ENCODE measurements at regions not wholly inside any gene's neighbourhood (a gene's known extent, or its start where the extent isn't known, plus 50 kb on each side); places are given as distances from the start of the nearest gene placed in this dataset.
A peak's percentile ranks its signal among the peaks of the same experiment; 100 is the strongest.
"Not testable (repeated sequence)": the region's sequence is repeated elsewhere in the genome, so short reads cannot be mapped to it uniquely, and the experiment has no call there.

DNA sequence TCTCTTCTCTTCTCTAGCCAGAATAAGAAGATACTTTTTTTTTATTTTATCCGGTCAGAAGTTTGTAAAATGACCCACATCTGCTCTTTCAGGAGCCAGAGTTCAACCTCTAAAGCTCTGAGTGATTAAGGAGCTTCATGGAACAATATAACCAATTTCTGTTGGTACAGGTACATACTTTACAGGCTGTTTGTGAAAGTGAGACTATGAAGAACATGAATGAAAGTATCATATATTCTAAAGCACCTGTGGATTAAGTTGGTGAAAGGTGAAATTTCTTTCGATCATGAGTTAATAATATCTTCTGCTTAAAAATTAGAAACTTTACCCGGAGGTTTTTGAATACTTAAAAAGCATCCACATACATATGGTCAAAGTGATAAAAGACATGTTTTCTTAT is 65.2 kb downstream of the DMRT2 start:
- DNase-seq, result no peak

- no peak for DNase-seq
Measured at GRCh38 chr9:1117439-1117838, 67.3 kb downstream of the DMRT2 start.

DNA sequence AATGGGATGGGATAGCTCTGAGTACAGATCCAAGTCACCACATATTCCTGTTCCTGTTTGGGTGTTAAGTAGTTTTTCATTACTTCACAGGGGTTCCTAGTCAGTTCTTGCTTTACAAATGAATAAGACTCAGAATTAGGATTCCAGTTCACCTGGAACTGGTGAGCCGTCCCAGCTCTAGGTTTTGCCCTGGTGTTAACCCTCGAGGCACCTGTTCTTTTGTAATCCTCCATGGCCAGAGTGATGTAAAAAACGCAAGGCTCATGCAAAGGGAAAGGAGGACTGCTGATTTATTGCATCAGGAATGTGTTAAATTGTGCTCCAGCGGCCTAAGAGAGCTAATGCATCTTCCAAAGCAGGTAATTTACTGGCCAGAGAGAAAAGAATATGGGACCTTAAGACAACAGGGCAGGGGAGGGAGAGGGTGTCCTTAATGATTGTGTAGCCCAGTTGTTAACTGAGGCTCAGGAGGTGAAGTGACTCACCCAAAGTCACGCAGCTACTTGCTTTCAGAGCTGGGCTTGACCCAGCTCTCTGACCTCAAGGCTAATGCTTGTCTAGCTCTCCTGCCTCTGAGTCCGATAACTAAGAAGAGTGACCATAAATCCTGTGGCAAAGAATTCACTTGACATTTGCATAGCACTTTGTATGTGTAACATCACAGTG is 70.5 kb downstream of the DMRT2 start:
- DNase-seq, result no peak

DNA sequence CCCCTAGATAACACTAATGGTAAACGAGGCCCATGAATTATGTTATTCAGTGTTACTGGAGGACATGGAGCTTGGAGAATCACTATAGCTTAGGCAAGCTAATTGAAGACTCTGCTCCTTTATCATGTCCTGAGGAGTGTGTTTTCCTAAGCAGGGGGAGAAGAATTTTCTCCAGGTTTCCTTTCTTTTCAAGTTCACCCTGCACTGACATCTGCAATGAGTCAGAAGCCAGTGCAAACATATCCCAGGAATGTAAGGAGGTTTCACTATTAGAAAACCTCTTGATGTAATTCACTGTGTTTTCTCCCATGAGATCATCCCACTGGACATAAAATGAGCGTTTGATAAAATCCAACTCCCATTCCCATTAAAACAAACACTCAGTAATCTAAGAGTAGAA is 75.6 kb downstream of the DMRT2 start:
- DNase-seq, result no peak

DNA sequence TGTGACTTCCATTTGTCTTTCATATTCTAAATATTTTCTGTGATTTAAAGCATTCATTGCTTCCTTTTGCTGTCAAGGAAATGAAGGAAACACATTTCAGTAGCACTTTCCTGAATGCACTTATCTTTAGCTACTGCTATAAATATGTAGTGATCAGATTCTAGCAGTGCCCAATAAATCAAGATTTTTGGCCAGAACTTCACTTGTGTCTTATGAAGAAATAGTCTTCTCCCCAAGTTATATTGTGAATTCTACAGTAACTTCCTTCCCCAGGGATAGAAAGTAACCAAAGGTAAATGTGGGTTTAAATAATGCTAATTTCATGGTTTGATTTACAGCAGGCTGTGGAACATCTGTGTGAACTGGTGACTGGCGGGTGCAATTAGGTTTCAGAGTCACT is 77.9 kb downstream of the DMRT2 start:
- no peak for DNase-seq

DNA sequence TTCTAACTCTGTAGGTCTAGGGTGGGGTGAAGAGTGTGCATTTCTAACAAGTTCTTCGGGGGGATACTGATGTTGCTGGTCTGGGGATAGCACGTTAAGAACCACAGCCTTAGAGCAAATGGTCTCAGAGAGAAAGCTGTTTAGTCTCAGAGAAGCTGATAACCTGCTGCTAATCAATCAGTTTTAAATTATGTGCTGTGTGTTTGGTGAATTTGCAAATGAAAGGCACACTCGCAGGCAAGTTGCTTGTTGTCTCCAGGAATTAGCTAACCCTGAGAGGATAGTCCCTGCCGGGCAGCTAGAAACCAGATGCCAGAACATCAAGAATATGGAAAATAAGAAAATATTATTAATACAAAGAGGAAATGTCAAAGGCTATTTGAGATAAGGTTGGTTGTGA is 79.2 kb downstream of the DMRT2 start:
- no peak for DNase-seq

DNA sequence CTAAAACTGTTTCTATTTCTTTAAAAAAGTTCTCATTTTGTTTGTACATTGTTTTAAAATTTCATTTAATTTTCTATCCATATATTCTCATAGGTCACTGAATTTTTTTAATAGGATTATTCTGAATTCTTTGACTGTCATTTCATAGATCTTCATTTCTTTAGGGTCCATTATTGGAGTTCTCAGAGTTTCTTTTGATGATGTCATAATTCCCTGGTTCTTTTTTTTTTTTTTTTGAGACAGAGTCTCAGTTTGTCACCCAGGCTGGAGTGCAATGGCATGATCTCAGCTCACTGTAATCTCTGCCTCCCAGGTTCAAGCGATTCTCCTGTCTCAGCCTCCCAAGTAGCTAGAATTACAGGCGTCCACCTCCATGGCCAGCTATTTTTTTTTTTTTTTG is 89.9 kb downstream of the DMRT2 start:
- no peak for DNase-seq

GRCh38 chr9:1151691-1152090 is 101.5 kb downstream of the DMRT2 start:
- DNase-seq, result no peak

DNA sequence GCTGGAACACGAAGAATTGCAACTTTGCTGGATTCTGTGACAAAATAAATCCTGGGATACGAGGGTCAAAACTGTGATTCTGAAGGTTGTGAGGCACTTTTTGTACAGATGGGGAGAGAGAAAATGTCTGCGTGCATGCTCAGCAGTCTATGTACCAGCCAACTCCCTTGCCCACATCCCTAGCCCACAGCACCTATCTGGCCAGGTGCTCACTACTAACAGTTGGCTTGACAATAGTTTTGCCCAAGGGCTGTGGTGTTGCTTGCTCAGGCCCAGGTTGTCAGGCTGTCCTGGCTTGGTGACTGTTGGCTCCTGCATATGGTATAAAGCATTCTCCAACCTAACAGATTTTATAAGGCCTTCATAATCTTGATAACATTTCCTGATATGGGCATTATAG is 102.0 kb downstream of the DMRT2 start:
- DNase-seq, result no peak

GRCh38 chr9:1154739-1155138 is 104.6 kb downstream of the DMRT2 start:
- no peak for DNase-seq

GRCh38 chr9:1155602-1156001 is 105.4 kb downstream of the DMRT2 start:
- no peak for DNase-seq

- no peak for DNase-seq
Measured at GRCh38 chr9:1156794-1157550, 106.8 kb downstream of the DMRT2 start.

GRCh38 chr9:1157836-1158235 is 107.7 kb downstream of the DMRT2 start:
- DNase-seq, result no peak

GRCh38 chr9:1170918-1171317 is 120.8 kb downstream of the DMRT2 start:
- DNase-seq, result no peak

GRCh38 chr9:1171546-1171945 is 121.4 kb downstream of the DMRT2 start:
- DNase-seq, result no peak

GRCh38 chr9:1173211-1173610 is 123.1 kb downstream of the DMRT2 start:
- DNase-seq, result no peak

DNA sequence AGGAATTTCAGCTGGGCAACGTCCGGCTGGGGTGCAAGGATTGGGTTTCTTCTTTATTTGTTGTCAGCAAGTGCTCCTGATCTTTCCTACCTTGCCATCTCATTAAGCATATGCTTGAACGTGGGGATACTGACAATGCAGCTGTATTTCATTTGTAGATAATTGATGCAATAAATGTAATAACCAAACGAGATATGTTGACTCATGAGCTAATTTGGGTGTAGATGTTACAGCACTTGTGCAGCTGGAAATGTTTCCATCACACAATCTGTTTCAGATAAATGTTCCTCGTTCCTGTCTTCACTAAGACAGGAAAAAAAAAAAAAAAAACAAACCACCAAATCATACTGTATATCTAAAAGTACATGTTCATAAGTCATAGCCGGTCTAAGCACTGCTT is 123.8 kb downstream of the DMRT2 start:
- DNase-seq, result no peak

DNA sequence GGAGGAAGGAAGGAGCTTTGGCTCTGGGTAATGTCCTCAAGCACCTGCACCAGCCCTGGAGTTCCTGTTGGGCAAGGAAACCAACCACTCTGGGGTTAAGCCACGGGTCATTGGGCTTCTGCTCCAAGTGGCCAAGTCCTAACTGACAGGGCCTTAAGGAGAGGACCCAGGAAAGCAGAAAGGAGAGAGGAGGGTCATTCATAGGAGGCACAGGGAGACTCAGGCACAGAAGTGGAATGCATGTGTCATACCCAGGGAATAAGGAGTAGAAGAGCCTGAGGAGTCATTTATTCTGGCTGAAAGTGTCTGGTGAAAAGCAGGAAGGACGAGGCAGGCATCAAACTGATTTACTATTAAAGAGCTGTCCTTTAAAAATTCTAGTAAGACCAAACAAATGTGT is 129.2 kb downstream of the DMRT2 start:
- DNase-seq, result no peak

GRCh38 chr9:1184146-1184545 is 134.0 kb downstream of the DMRT2 start:
- DNase-seq, result no peak

DNA sequence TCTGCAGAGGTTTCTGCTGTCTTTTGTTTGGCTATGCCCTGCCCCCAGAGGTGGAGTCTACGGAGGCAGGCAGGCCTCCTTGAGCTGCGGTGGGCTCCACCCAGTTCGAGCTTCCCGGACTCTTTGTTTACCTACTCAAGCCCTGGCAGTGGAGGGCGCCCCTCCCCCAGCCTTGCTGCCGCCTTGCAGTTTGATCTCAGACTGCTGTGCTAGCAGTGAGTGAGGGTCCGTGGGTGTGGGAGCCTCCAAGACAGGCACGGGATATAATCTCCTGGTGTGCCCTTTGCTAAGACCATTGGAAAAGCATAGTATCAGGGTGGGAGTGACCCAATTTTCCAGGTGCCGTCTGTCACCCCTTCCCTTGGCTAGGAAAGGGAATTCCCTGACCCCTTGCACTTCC is 137.0 kb downstream of the DMRT2 start:
- DNase-seq, result not testable (repeated sequence)

DNA sequence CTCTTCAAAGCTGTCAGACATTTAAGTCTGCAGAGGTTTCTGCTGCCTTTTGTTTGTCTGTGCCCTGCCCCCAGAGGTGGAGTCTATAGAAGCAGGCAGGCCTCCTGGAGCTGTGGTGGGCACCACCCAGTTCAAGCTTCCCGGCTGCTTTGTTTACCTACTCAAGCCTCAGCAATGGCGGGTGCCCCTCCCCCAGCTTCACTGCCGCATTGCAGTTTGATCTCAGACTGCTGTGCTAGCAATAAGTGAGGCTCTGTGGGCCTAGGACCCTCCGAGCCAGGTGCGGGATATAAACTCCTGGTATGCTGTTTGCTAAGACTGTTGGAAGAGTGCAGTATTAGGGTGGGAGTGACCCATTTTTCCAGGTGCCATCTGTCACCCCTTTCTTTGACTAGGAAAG is 145.5 kb downstream of the DMRT2 start:
- DNase-seq, result not testable (repeated sequence)

DNA sequence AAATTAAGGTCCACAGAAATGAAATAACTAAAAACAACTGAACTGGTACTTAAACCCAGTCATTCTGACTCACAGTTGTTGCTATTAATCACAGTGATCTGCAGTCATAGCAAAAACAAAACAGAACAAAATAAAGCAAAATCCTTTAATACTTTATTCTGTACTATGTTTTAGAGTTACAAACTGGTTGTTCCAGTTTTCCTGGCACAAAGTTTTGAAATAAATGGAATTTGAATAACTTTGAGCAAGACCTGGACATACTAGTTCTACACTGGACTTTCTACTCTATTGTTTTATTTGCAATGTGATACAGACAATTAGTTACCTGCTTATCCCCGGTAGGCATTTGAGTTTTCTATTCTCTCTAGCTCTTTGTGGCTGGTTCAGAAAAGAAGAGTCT is 147.9 kb downstream of the DMRT2 start:
- no peak for DNase-seq

DNA sequence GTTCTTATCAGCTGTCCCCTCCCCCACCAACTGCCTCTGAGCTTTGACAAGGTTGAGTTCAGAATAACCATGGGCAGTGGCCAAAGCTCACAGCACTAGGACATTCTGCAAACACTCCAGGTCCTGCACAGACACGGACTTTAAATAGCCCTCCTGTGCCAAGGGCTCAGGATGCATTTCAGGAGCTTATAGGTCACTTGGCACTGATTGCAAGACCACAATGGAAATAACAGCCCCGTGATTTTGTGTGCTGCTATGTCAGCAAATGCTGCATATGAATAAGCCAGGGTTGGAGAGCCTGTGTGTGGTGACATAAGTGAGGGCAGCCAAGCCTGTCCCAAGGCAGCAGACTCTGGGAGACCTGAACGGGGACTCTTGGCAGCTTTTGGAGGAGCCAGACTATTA is 150.7 kb downstream of the DMRT2 start:
- DNase-seq, result peak; percentile 5

- DNase-seq, result no peak
Measured at GRCh38 chr9:1201262-1201661, 151.1 kb downstream of the DMRT2 start.

- no peak for DNase-seq
Measured at GRCh38 chr9:1201901-1202300, 151.7 kb downstream of the DMRT2 start.
